NT2/D1 (cell line): ENCODE measurements at regions not wholly inside any gene's neighbourhood (a gene's known extent, or its start where the extent isn't known, plus 50 kb on each side); places are given as distances from the start of the nearest gene placed in this dataset.

Experiments used
- YY1 ChIP-seq: IDR thresholded peaks from 2 replicates; pipeline ENCODE4 v1.6.1; 2011; ENCODE audit not compliant: insufficient read length, insufficient read depth
- ZNF274 ChIP-seq: IDR thresholded peaks from 2 replicates; pipeline ENCODE4 v1.6.1; 2011; ENCODE audit warnings: mild to moderate bottlenecking, low read depth, low read length

- TF ChIP-seq YY1, result no peak
- no peak for TF ChIP-seq ZNF274
These were observed 361.4 kb downstream of the TEX13C start for GRCh38 chrX:125681058-125681457.
